ENCODE measurements at regions not wholly inside any gene's neighbourhood (a gene's known extent, or its start where the extent isn't known, plus 50 kb on each side); places are given as distances from the start of the nearest gene placed in this dataset.

GRCh38 chr4:112075906-112076305 is 69.3 kb upstream of the FAM241A start:
- TF ChIP-seq, protein P1, sequence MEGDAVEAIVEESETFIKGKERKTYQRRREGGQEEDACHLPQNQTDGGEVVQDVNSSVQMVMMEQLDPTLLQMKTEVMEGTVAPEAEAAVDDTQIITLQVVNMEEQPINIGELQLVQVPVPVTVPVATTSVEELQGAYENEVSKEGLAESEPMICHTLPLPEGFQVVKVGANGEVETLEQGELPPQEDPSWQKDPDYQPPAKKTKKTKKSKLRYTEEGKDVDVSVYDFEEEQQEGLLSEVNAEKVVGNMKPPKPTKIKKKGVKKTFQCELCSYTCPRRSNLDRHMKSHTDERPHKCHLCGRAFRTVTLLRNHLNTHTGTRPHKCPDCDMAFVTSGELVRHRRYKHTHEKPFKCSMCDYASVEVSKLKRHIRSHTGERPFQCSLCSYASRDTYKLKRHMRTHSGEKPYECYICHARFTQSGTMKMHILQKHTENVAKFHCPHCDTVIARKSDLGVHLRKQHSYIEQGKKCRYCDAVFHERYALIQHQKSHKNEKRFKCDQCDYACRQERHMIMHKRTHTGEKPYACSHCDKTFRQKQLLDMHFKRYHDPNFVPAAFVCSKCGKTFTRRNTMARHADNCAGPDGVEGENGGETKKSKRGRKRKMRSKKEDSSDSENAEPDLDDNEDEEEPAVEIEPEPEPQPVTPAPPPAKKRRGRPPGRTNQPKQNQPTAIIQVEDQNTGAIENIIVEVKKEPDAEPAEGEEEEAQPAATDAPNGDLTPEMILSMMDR (conservative IDR thresholded peaks at IDR 0.05; ENCODE audit: control insufficient read depth, insufficient read depth, low read depth, low read length) = no peak
- DNase-seq (ENCODE audit: low read depth) = no peak
- no peak overlapping the region for H3K4me3 ChIP-seq (ENCODE audit: control insufficient read depth, low read depth, low read length)

- DNase-seq (ENCODE audit: low read depth) = no peak
- TF ChIP-seq, protein P1 (conservative IDR thresholded peaks at IDR 0.05; ENCODE audit: control insufficient read depth, insufficient read depth, low read depth, low read length) = no peak
- H3K4me3 ChIP-seq (ENCODE audit: control insufficient read depth, low read depth, low read length) = no peak overlapping the region
Observed at GRCh38 chr4:112076919-112077608, 68.2 kb upstream of the FAM241A start.

DNA sequence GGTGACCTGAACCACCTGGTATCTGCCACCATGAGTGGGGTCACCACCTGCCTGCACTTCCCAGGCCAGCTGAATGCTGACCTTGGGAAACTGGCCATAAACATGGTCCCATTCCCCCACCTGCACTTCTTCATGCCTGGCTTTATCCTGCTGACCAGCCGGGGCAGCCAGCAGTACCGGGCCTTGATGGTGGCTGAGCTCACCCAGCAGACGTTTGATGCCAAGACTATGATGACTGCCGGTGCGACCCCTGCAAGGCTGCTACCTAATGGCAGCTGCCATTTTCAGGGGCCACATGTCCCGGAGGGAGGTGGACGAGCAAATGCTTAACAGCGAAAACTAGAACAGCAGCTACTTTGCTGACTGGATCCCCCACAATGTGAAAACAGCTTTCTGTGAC is 67.5 kb upstream of the FAM241A start:
- no peak overlapping the region for H3K4me3 ChIP-seq (ENCODE audit: control insufficient read depth, low read depth, low read length)
- DNase-seq (ENCODE audit: low read depth) = no peak
- TF ChIP-seq, protein P1 (conservative IDR thresholded peaks at IDR 0.05; ENCODE audit: control insufficient read depth, insufficient read depth, low read depth, low read length) = no peak

- peak; percentile 92 for DNase-seq (ENCODE audit: low read depth)
- no peak overlapping the region for H3K4me3 ChIP-seq (ENCODE audit: control insufficient read depth, low read depth, low read length)
- TF ChIP-seq, protein P1 (conservative IDR thresholded peaks at IDR 0.05; ENCODE audit: control insufficient read depth, insufficient read depth, low read depth, low read length) = no peak
Observed at GRCh38 chr4:112082954-112083586, 62.2 kb upstream of the FAM241A start.

DNA sequence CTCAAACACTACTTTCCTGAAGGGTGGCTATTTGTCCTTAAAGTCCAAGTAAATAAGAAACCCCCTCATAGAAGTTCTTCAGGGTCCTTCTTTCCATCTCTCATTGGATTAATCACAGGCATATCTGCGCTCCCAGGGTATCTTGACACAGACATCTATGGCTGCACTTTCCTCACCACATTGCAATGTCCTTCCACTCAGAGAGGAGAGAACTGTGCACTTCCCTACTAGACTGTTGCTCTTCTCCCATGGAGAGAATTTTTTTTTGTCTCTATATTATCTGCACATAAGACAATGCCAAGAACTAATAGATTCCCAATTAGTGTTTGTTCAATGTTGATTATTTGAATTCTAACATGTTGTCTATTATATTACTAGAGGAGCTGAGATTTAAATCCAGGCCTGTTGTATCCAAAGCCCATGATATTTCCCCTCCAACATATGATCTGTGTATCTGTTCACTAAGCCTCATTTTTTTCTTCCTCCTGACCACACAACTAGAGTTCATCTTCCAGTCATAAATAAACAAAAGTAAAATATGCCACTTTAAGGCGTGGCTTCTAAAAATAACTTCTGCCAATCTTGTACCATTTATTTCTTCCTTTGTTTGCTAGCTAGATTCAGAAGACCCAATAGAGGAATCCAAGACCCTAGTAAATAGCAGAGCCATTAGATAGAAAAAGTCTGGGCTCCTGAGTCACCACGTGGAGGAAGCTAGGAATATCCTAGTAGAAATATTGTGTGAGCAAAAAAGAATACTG is 61.5 kb upstream of the FAM241A start:
- H3K4me3 ChIP-seq (ENCODE audit: control insufficient read depth, low read depth, low read length) = no peak overlapping the region
- peak; percentile 20 for DNase-seq (ENCODE audit: low read depth)
- TF ChIP-seq, protein P1 (conservative IDR thresholded peaks at IDR 0.05; ENCODE audit: control insufficient read depth, insufficient read depth, low read depth, low read length) = no peak

- no peak for DNase-seq (ENCODE audit: low read depth)
- TF ChIP-seq, protein P1 (conservative IDR thresholded peaks at IDR 0.05; ENCODE audit: control insufficient read depth, insufficient read depth, low read depth, low read length) = no peak
- no peak overlapping the region for H3K4me3 ChIP-seq (ENCODE audit: control insufficient read depth, low read depth, low read length)
Observed at GRCh38 chr4:112085156-112086035, 59.9 kb upstream of the FAM241A start.

Measured in fibroblast of mammary gland (primary cell).